Activated CD8-positive, alpha-beta T cell treated with anti-CD3 and anti-CD28 coated beads, Interleukin-2, amount 10 ng/mL, durations not matched to agents 7 days and 5 days (primary cell): ENCODE measurements at regions not wholly inside any gene's neighbourhood (a gene's known extent, or its start where the extent isn't known, plus 50 kb on each side); places are given as distances from the start of the nearest gene placed in this dataset.
"Not testable (repeated sequence)": the region's sequence is repeated elsewhere in the genome, so short reads cannot be mapped to it uniquely, and the experiment has no call there.

Source experiments
- ATAC-seq: fragments of 150-1000 bp; cut with Tn5 transposase; one replicate; pipeline ENCODE4 v1.10.0; 2021; ENCODE audit warnings: moderate library complexity
- CTCF ChIA-PET: fragments of 350-600 bp; sonication (Branson Sonifier 250); formaldehyde crosslinking; loops from one replicate; lab custom pipeline; 2021; ENCODE audit warnings: antibody characterized with exemption; lab: Charles Lee
- POLR2A ChIA-PET: fragments of 350-600 bp; sonication (Branson Sonifier 250); formaldehyde crosslinking; loops from one replicate; lab custom pipeline; 2021; ENCODE audit warnings: antibody characterized with exemption; lab: Charles Lee
- DNase-seq: peaks from one replicate; pipeline ENCODE4 v3.0.0-alpha.2; 2020
- H3K27ac Mint-ChIP-seq: one replicate; pipeline ENCODE4 v1.8.0; 2021; ENCODE audit warnings: mild to moderate bottlenecking, mixed read lengths
- H3K27me3 Mint-ChIP-seq: one replicate; pipeline ENCODE4 v1.8.0; 2021; ENCODE audit warnings: low read depth, mixed read lengths
- H3K36me3 Mint-ChIP-seq: one replicate; pipeline ENCODE4 v1.8.0; 2021; ENCODE audit warnings: low read depth, mixed read lengths
- H3K4me1 Mint-ChIP-seq: one replicate; pipeline ENCODE4 v1.8.0; 2021; ENCODE audit warnings: low read depth, mixed read lengths
- H3K4me3 Mint-ChIP-seq: one replicate; pipeline ENCODE4 v1.8.0; 2021; ENCODE audit warnings: mild to moderate bottlenecking, mixed read lengths
- H3K9me3 Mint-ChIP-seq: one replicate; pipeline ENCODE4 v1.8.0; 2022; ENCODE audit warnings: mixed read lengths; ENCODE audit not compliant: insufficient read depth

GRCh38 chr5:28947865-28948264 is 1909.5 kb upstream of the CDH9 start:
- Mint-ChIP-seq H3K4me3 (no peak overlapping the region), H3K4me1 (no peaks in the 10 kb centered on the region), H3K36me3 (no peaks in the 10 kb centered on the region), H3K27me3 (no peaks in the 10 kb centered on the region), H3K9me3 (peaks cover 14% of the 10 kb centered on the region), H3K27ac (no peak overlapping the region)
- ChIA-PET POLR2A (no interaction called here), CTCF (no interaction called here)
- no peak for ATAC-seq
- DNase-seq = no peak

GRCh38 chr5:28945859-28946258 is 1907.5 kb upstream of the CDH9 start:
- H3K27me3 Mint-ChIP-seq = no peaks in the 10 kb centered on the region
- ChIA-PET CTCF (no interaction called here), POLR2A (no interaction called here)
- ATAC-seq (no peak), DNase-seq (no peak)
- no peaks in the 10 kb centered on the region for H3K36me3 Mint-ChIP-seq
- peaks cover 18% of the 10 kb centered on the region for H3K9me3 Mint-ChIP-seq
- no peak overlapping the region for H3K27ac Mint-ChIP-seq
- no peaks in the 10 kb centered on the region for H3K4me1 Mint-ChIP-seq
- H3K4me3 Mint-ChIP-seq = no peak overlapping the region

GRCh38 chr5:28929366-28929765 is 1891.0 kb upstream of the CDH9 start:
- H3K9me3 Mint-ChIP-seq = peaks cover 15% of the 10 kb centered on the region
- H3K27ac Mint-ChIP-seq, H3K27me3 Mint-ChIP-seq, CTCF ChIA-PET, DNase-seq, POLR2A ChIA-PET, H3K4me3 Mint-ChIP-seq, H3K4me1 Mint-ChIP-seq, H3K36me3 Mint-ChIP-seq, ATAC-seq: not testable (repeated sequence)

DNA sequence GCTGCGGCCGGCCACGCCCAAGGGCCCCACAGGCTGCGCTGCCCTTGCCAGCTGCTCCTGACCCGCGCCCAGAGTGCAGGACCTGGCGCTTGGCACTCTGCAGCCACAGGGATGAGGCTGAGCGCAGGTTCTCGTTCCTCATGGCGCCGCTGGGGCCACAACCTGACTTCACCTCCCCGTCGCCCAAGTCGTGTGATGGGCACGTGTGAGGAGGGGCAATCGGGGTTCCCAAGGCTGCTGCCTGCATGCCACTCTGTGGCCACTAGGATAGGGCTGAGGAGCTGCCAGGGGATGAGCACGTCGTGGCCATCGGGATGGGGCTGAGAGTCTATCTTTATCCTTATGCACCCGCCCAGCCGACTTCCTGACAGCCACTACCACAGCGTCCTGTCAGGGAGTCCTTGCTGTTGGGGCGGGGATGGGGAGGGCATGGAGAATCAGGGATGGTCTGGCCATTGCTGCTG is 1890.0 kb upstream of the CDH9 start:
- H3K9me3 Mint-ChIP-seq = peaks cover 15% of the 10 kb centered on the region
- H3K27ac Mint-ChIP-seq, CTCF ChIA-PET: not testable (repeated sequence)

GRCh38 chr5:28927559-28928326 is 1889.4 kb upstream of the CDH9 start:
- Mint-ChIP-seq H3K4me3 (no peak overlapping the region), H3K27me3 (no peaks in the 10 kb centered on the region), H3K27ac (no peak overlapping the region), H3K4me1 (no peaks in the 10 kb centered on the region), H3K36me3 (no peaks in the 10 kb centered on the region), H3K9me3 (peaks cover 15% of the 10 kb centered on the region)
- no peak for ATAC-seq
- DNase-seq = no peak
- POLR2A ChIA-PET = no interaction called here
- CTCF ChIA-PET = no interaction called here

More for the DNA sequence above, 1890.0 kb upstream of the CDH9 start:
- ATAC-seq, POLR2A ChIA-PET, DNase-seq, H3K36me3 Mint-ChIP-seq, H3K4me3 Mint-ChIP-seq, H3K4me1 Mint-ChIP-seq, H3K27me3 Mint-ChIP-seq: not testable (repeated sequence)

- Mint-ChIP-seq H3K4me3 (no peak overlapping the region), H3K27ac (no peak overlapping the region), H3K4me1 (no peaks in the 10 kb centered on the region), H3K27me3 (no peaks in the 10 kb centered on the region), H3K36me3 (no peaks in the 10 kb centered on the region), H3K9me3 (peaks cover 15% of the 10 kb centered on the region)
- CTCF ChIA-PET = no interaction called here
- no peak for DNase-seq
- no peak for ATAC-seq
- POLR2A ChIA-PET = no interaction called here
Observed at GRCh38 chr5:28926422-28926821, 1888.0 kb upstream of the CDH9 start.

GRCh38 chr5:28917631-28918030 is 1879.2 kb upstream of the CDH9 start:
- Mint-ChIP-seq H3K27me3 (no peaks in the 10 kb centered on the region), H3K4me3 (no peak overlapping the region), H3K36me3 (no peaks in the 10 kb centered on the region), H3K9me3 (peaks cover 5% of the 10 kb centered on the region), H3K27ac (no peak overlapping the region), H3K4me1 (no peaks in the 10 kb centered on the region)
- CTCF ChIA-PET = no interaction called here
- ATAC-seq = no peak
- POLR2A ChIA-PET = no interaction called here
- no peak for DNase-seq

DNA sequence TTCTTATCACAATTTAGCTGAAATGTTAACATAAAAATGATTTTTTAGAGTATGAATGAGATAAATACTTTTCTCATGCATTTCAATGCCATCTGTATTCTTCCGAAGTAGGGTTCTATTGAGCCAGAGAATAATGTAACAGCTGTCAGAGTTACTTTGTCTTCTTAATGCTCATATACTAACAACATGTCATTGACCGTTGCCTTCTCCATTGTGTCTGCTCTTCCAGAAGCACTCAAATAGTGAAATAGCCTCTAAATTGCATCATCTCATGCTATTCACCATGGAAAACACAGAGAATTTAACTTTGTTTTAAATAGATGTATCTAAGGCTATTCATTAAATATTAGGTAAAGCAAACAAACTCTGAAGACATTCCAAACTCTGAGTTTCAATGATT is 1875.9 kb upstream of the CDH9 start:
- POLR2A ChIA-PET = no interaction called here
- no peak for ATAC-seq

DNA sequence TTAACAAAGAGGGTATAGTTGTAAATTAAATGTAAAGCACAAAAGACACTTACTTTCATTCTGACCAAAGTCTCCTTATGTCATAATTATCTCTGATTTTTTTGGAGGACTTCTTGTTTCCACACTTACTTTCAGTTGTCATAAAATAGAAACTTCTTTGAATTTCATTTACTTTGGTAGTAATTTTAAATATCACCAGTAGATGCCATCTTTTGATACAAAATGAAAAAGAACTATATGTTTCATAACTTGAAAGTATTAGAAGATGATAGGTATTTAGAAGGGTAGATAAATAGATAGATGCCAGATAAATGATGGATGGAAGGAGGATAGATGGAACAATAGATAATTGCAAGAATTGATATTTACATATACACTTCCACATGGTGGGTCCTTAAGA is 1865.3 kb upstream of the CDH9 start:
- Mint-ChIP-seq H3K4me1 (no peaks in the 10 kb centered on the region), H3K27ac (no peak overlapping the region), H3K36me3 (no peaks in the 10 kb centered on the region), H3K27me3 (no peaks in the 10 kb centered on the region), H3K4me3 (no peak overlapping the region), H3K9me3 (peaks cover 4% of the 10 kb centered on the region)
- POLR2A ChIA-PET = no interaction called here
- DNase-seq (no peak), ATAC-seq (no peak)
- CTCF ChIA-PET = no interaction called here

More for the DNA sequence above, 1875.9 kb upstream of the CDH9 start:
- CTCF ChIA-PET = no interaction called here
- H3K27ac Mint-ChIP-seq = no peak overlapping the region
- no peaks in the 10 kb centered on the region for H3K27me3 Mint-ChIP-seq
- H3K36me3 Mint-ChIP-seq = no peaks in the 10 kb centered on the region
- DNase-seq = no peak
- H3K9me3 Mint-ChIP-seq = no peaks in the 10 kb centered on the region
- H3K4me3 Mint-ChIP-seq = no peak overlapping the region
- H3K4me1 Mint-ChIP-seq = no peaks in the 10 kb centered on the region

- ChIA-PET CTCF (no interaction called here), POLR2A (no interaction called here)
- Mint-ChIP-seq H3K4me1 (no peaks in the 10 kb centered on the region), H3K27ac (no peak overlapping the region), H3K36me3 (no peaks in the 10 kb centered on the region), H3K9me3 (peaks cover 19% of the 10 kb centered on the region), H3K27me3 (no peaks in the 10 kb centered on the region), H3K4me3 (no peak overlapping the region)
- DNase-seq = no peak
- no peak for ATAC-seq
Observed at GRCh38 chr5:28896949-28897348, 1858.6 kb upstream of the CDH9 start.

- H3K27ac Mint-ChIP-seq = no peak overlapping the region
- H3K36me3 Mint-ChIP-seq = no peaks in the 10 kb centered on the region
- DNase-seq (no peak), ATAC-seq (no peak)
- ChIA-PET POLR2A (no interaction called here), CTCF (no interaction called here)
- no peak overlapping the region for H3K4me3 Mint-ChIP-seq
- H3K27me3 Mint-ChIP-seq = no peaks in the 10 kb centered on the region
- no peaks in the 10 kb centered on the region for H3K4me1 Mint-ChIP-seq
- H3K9me3 Mint-ChIP-seq = peaks cover 17% of the 10 kb centered on the region
Observed at GRCh38 chr5:28880936-28881335, 1842.5 kb upstream of the CDH9 start.

GRCh38 chr5:28877050-28877449 is 1838.7 kb upstream of the CDH9 start:
- Mint-ChIP-seq H3K4me1 (no peaks in the 10 kb centered on the region), H3K27me3 (no peaks in the 10 kb centered on the region), H3K9me3 (peaks cover 6% of the 10 kb centered on the region), H3K27ac (no peak overlapping the region), H3K4me3 (no peak overlapping the region), H3K36me3 (no peaks in the 10 kb centered on the region)
- ChIA-PET POLR2A (no interaction called here), CTCF (no interaction called here)
- no peak for DNase-seq
- ATAC-seq = no peak

DNA sequence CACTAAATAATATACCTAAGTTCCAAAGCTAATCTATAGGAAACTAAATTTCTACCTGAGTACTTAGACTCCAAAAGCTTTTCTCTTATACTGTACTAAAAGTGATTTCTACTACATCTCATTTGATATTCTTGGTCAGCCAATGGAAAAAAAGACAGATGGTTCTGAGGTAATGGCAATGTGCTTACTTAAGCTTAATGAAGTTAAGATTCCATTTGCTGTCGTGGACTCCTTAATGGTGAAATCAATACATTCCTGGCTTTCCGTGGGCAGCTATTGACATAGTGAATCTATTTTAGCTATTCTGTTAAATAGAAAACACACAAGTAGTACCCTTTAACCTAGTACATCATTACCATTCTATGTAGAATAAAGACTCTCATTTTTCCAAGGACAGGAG is 1825.6 kb upstream of the CDH9 start:
- H3K27ac Mint-ChIP-seq = no peak overlapping the region
- no peaks in the 10 kb centered on the region for H3K27me3 Mint-ChIP-seq
- no peaks in the 10 kb centered on the region for H3K4me1 Mint-ChIP-seq
- ChIA-PET POLR2A (no interaction called here), CTCF (no interaction called here)
- peaks cover 7% of the 10 kb centered on the region for H3K9me3 Mint-ChIP-seq
- ATAC-seq = no peak
- no peak overlapping the region for H3K4me3 Mint-ChIP-seq
- no peaks in the 10 kb centered on the region for H3K36me3 Mint-ChIP-seq
- DNase-seq = no peak
